Suppressor macrophage (primary cell): ENCODE measurements at regions not wholly inside any gene's neighbourhood (a gene's known extent, or its start where the extent isn't known, plus 50 kb on each side); places are given as distances from the start of the nearest gene placed in this dataset.
A peak's percentile ranks its signal among the peaks of the same experiment; 100 is the strongest.

Experiments used
- DNase-seq, 4 experiments: peaks; one replicate each; pipeline ENCODE4 v3.0.0-alpha.2; 2020 to 2022

- no peak for DNase-seq
Measured at GRCh38 chr5:135218486-135218755, 180.6 kb downstream of the MACROH2A1 start.

DNA sequence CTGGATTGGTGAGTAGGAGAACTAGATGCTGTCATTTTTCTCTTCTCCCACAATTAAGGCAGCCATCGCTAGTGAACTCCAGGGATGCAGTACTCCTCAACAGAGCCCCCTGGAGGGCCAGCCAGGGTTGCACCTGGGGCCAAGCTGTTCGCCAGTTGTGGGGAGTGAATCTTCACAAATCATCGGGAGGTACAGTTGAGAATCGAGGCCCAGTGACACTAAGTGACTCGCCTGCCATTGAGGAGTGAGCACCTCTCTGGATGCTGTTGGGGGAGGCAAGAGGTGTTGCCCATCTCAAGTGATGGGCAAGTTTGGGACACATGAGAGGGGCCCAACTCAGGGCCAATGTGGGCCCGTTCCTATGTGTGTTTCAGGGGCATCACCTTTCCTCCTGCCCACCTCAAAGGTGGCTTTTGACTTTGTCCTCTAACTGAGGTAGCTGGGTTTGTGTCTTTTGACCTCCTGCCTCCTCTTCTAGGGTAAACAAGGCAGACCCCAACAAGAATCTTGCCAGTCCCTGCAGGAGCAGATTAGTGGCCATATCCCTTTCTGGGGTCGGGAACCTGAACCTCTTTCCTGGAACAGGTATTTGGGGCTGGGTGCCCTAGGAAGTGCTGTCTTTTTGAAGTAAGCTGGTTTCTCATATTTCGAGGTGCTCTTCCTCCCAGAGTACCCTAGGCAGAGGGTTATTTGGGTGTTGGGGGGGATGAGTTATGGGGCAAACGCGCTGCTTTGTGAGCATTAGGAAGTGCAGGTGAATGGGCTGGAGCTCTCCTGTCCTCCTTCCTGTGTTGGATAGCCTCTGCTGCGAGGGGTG, 181.2 kb downstream of the MACROH2A1 start:
- no peak for DNase-seq

GRCh38 chr5:135216471-135217343, 182.3 kb downstream of the MACROH2A1 start:
- no peak for DNase-seq

GRCh38 chr5:135215617-135216470, 181.8 kb upstream of the PITX1 start:
- peak in 3 of 4 experiments; percentile 33 to 58 (median 43) for DNase-seq

DNA sequence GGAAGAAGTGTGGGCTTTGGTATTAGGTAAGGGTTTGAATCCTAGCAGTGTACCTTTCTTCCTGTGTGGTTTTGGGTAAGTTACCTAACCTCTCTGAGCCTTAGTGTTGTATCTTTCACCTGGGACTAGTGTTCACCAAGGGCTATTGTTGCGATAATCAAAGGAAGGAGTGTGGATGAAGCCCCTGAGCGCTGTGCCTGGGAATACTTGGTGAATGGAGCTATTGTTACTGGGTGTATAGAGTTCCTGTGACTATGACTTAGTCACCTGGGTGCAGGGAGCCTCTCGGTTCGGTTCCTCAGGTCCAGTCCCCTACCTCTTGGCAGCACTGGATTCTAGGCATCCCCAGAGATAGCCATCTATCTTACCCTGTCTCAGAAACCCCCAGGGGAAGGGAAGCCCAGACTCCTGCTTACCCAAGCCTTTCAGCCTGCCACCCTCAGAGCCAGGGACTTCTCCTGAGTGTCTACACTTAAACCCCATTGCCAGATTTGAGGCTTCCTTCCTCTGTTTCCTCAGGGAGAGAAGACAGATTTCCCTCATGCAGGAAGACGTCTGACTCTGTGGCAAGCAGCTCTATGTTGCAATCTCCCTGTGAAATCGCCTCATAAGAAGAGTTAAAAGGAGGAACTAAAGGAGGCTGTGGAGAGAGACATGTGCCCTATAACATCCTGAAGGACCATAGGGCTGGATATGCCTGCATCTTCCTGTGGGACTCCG, 181.0 kb upstream of the PITX1 start:
- DNase-seq: peak; percentile 88 to 96 (median 93)

DNA sequence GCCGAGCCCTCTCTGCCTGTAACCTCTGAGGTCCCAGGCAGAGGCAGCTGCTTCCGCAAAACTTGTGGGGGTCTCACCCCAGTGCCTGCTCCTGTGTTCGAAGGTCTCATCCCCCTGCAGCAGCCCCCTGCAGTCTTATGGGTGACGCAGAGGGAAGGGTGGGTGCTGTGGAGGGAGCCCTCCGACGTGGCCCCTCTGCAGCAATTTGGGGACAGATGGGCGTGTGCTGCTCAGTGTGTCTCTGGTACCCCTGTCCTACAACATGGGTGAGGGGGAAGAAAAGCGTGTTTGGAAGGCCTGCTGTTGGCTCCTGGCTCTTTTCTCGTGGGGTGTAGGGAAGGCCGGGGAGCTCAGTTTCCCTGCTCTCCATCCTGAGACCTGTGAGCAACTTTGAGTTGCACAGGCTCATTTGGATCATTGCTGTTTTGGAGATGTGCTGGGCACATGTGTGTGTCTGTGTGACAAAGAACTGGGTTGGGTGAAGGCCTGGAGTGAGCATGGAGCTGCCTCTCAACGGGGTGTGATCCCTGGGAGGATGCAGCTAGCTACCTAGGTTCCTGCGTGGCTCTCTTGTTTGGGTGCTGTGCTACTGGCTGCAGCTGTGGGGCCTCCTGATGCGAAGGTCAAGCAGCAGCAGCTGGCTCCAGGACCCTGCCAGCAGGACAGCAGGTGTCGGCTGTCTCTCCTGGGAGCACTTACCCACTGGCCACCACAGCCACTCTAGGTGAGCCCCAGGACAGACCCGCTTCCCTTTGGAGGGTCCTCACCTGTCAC, 179.6 kb upstream of the PITX1 start:
- no peak for DNase-seq

- no peak for DNase-seq
Measured at GRCh38 chr5:135213027-135213386, 179.0 kb upstream of the PITX1 start.

GRCh38 chr5:135212361-135213026, 178.5 kb upstream of the PITX1 start:
- no peak for DNase-seq

DNA sequence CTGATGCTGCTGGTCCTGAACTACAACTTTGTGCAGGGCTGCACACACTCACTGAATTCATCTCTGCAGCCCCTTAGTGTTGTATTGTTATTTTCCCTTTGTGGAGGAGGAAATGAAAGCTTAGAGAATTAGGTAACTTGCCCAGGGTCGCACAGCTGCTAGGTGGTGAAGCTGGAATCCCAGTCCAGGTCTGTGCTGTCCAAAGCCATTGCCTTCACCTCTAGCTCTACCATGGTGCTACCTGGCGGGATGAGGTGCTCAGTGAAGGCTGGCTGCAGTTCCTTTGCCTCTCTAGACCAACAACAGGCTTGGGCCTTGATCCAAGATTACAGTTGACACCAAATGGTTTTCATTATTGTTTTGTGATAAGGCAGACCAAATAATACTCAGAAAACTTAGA, 177.8 kb upstream of the PITX1 start:
- no peak for DNase-seq

GRCh38 chr5:135211083-135211790, 177.2 kb upstream of the PITX1 start:
- no peak for DNase-seq

- no peak for DNase-seq
Measured at GRCh38 chr5:135210286-135211055, 176.4 kb upstream of the PITX1 start.

- no peak for DNase-seq
Measured at GRCh38 chr5:135208903-135209721, 175.1 kb upstream of the PITX1 start.

DNA sequence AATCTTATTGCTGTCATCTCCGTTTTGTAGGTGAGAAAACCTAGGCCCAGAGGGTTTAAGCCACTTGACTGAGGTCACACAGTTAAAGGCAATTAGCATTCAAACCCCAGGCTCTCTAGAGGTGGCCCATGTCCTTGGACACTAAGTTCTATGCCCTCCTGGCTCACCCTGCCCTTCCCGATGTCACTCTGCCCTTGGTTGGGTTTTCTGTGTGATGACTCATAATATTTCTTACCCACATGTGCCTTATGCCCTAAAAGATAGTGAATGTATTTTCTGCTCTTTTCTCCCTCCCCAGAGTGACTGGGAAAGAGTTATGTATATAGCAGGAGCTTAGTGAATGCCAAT, 174.5 kb upstream of the PITX1 start:
- peak in 1 of 4 experiments; percentile 26 for DNase-seq

DNA sequence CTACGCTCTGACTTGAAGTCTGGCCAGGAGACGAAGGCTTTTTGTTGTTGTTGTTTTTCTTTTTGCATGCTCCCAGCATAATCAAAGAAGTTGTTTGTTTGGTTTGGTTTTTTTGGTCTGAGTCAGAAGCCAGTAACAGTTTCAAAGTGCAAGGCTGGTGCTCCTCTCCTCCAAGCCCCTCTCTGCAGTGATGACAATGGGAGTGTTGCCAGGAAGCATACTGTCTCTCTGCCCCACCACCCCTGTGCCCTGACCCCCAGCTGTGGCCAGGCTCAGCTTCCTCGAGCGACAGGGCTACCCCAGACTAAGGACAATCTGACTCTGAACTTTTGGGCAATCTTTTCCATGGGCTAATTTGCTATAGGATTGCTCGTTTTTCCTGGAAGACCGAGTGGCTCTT, 173.8 kb upstream of the PITX1 start:
- DNase-seq: no peak

GRCh38 chr5:135206862-135207261, 172.8 kb upstream of the PITX1 start:
- DNase-seq: no peak

- no peak for DNase-seq
Measured at GRCh38 chr5:135205632-135206349, 171.8 kb upstream of the PITX1 start.

- peak in 2 of 4 experiments; percentile 25 to 49 for DNase-seq
Measured at GRCh38 chr5:135204151-135204600, 170.1 kb upstream of the PITX1 start.

- peak in 2 of 4 experiments; percentile 36 to 49 for DNase-seq
Measured at GRCh38 chr5:135203593-135204036, 169.6 kb upstream of the PITX1 start.
